ENCODE measurements at regions not wholly inside any gene's neighbourhood (a gene's known extent, or its start where the extent isn't known, plus 50 kb on each side); places are given as distances from the start of the nearest gene placed in this dataset.

DNA sequence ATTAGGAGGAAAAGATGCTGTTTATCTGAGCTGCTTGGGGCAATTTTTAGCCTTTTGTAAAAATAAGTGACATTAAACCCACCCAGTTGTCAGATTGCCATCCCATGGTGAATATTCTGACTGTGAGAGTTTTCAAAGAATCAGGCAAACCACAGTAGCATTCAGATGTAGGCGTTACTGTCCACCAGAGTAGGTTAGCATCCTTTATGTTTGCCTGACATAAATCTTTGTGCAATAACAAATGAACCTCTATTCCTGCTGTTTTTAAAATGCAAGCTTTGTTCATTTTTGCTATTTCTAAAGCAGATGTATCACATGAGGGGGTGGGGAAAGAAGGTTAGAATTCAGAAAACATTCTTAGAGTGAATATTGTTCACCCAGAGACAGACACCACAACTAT, 427.8 kb downstream of the CDH9 start:
- Mint-ChIP-seq H3K27ac (ENCODE audit: unreplicated experiment) (no peak overlapping the region), H3K36me3 (ENCODE audit: insufficient read depth, unreplicated experiment) (no peaks in the 10 kb centered on the region), H3K4me1 (ENCODE audit: low read depth, unreplicated experiment) (no peaks in the 10 kb centered on the region), H3K9me3 (ENCODE audit: low read depth, unreplicated experiment) (peaks cover 21% of the 10 kb centered on the region), H3K27me3 (ENCODE audit: unreplicated experiment) (no peaks in the 10 kb centered on the region), H3K4me3 (ENCODE audit: low read depth, unreplicated experiment) (no peak overlapping the region)
- intact Hi-C loops (cut with micrococcal nuclease; ENCODE audit: unreplicated experiment): no loop called here
- CTCF ChIA-PET: no interaction called here
- DNase-seq: no peak
- TF ChIP-seq, protein P1, sequence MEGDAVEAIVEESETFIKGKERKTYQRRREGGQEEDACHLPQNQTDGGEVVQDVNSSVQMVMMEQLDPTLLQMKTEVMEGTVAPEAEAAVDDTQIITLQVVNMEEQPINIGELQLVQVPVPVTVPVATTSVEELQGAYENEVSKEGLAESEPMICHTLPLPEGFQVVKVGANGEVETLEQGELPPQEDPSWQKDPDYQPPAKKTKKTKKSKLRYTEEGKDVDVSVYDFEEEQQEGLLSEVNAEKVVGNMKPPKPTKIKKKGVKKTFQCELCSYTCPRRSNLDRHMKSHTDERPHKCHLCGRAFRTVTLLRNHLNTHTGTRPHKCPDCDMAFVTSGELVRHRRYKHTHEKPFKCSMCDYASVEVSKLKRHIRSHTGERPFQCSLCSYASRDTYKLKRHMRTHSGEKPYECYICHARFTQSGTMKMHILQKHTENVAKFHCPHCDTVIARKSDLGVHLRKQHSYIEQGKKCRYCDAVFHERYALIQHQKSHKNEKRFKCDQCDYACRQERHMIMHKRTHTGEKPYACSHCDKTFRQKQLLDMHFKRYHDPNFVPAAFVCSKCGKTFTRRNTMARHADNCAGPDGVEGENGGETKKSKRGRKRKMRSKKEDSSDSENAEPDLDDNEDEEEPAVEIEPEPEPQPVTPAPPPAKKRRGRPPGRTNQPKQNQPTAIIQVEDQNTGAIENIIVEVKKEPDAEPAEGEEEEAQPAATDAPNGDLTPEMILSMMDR (IDR thresholded peaks at IDR 0.05; ENCODE audit: unreplicated experiment): no peak
- BruUV-seq (replicated peaks): no TSS peak

GRCh38 chr5:26601563-26601962, 436.8 kb downstream of the CDH9 start:
- no peaks in the 10 kb centered on the region for H3K4me1 Mint-ChIP-seq (ENCODE audit: low read depth, unreplicated experiment)
- no peak overlapping the region for H3K27ac Mint-ChIP-seq (ENCODE audit: unreplicated experiment)
- no peak overlapping the region for H3K4me3 Mint-ChIP-seq (ENCODE audit: low read depth, unreplicated experiment)
- BruUV-seq (replicated peaks): no TSS peak
- TF ChIP-seq, protein P1 (IDR thresholded peaks at IDR 0.05; ENCODE audit: unreplicated experiment): no peak
- intact Hi-C loops (cut with micrococcal nuclease; ENCODE audit: unreplicated experiment): no loop called here
- H3K27me3 Mint-ChIP-seq (ENCODE audit: unreplicated experiment): no peaks in the 10 kb centered on the region
- CTCF ChIA-PET: no interaction called here
- peaks cover 3% of the 10 kb centered on the region for H3K9me3 Mint-ChIP-seq (ENCODE audit: low read depth, unreplicated experiment)
- no peaks in the 10 kb centered on the region for H3K36me3 Mint-ChIP-seq (ENCODE audit: insufficient read depth, unreplicated experiment)
- DNase-seq: no peak

GRCh38 chr5:26582350-26583045, 455.9 kb downstream of the CDH9 start:
- no peak for DNase-seq
- intact Hi-C loops (cut with micrococcal nuclease; ENCODE audit: unreplicated experiment): no loop called here
- TF ChIP-seq, protein P1 (IDR thresholded peaks at IDR 0.05; ENCODE audit: unreplicated experiment): no peak
- H3K27me3 Mint-ChIP-seq (ENCODE audit: unreplicated experiment): no peaks in the 10 kb centered on the region
- BruUV-seq (replicated peaks): no TSS peak
- CTCF ChIA-PET: no interaction called here
- no peaks in the 10 kb centered on the region for H3K4me1 Mint-ChIP-seq (ENCODE audit: low read depth, unreplicated experiment)
- H3K27ac Mint-ChIP-seq (ENCODE audit: unreplicated experiment): no peak overlapping the region
- H3K36me3 Mint-ChIP-seq (ENCODE audit: insufficient read depth, unreplicated experiment): no peaks in the 10 kb centered on the region
- H3K4me3 Mint-ChIP-seq (ENCODE audit: low read depth, unreplicated experiment): no peak overlapping the region
- H3K9me3 Mint-ChIP-seq (ENCODE audit: low read depth, unreplicated experiment): peaks cover 10% of the 10 kb centered on the region

DNA sequence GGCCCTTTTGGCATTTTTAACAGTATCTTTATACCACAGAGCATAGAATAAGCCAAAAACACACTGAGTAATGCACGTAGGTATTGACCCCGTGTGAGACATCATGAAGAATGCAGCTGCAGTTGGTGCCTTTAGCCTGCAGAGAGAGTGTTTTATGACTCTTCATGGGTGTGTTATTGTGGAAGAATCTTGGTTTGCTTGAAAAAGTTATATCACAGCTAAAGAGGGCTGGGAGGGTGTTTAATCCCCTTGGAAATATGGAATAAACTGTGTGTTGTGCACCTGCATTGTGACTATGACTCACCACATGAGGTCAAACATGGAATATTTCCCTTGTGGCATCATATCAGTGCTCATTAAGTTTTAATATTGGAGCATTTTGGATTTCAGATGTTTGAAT, 458.7 kb downstream of the CDH9 start:
- CTCF ChIA-PET: no interaction called here
- H3K4me1 Mint-ChIP-seq (ENCODE audit: low read depth, unreplicated experiment): no peaks in the 10 kb centered on the region
- no TSS peak for BruUV-seq (replicated peaks)

More for the DNA sequence above, 458.7 kb downstream of the CDH9 start:
- DNase-seq: no peak
- TF ChIP-seq, protein P1 (IDR thresholded peaks at IDR 0.05; ENCODE audit: unreplicated experiment): no peak
- Mint-ChIP-seq H3K36me3 (ENCODE audit: insufficient read depth, unreplicated experiment) (no peaks in the 10 kb centered on the region), H3K4me3 (ENCODE audit: low read depth, unreplicated experiment) (no peak overlapping the region), H3K9me3 (ENCODE audit: low read depth, unreplicated experiment) (peaks cover 8% of the 10 kb centered on the region), H3K27me3 (ENCODE audit: unreplicated experiment) (no peaks in the 10 kb centered on the region), H3K27ac (ENCODE audit: unreplicated experiment) (no peak overlapping the region)
- intact Hi-C loops (cut with micrococcal nuclease; ENCODE audit: unreplicated experiment): no loop called here

Measured in Calu3 (cell line).